ENCODE measurements at regions not wholly inside any gene's neighbourhood (a gene's known extent, or its start where the extent isn't known, plus 50 kb on each side); places are given as distances from the start of the nearest gene placed in this dataset.

GRCh38 chr2:18706001-18706400 is 116.6 kb upstream of the NT5C1B start:
- Histone ChIP-seq H3K4me1 (no peaks in the 10 kb centered on the region), H3K27me3 (no peaks in the 10 kb centered on the region), H3K36me3 (no peaks in the 10 kb centered on the region), H3K9me3 (no peaks in the 10 kb centered on the region), H3K4me3 (no peak overlapping the region), H3K27ac (no peak overlapping the region)
- FAIRE-seq = no peak
- 86 to 90% methylated on average over 2 of the region's 2 CpGs for WGBS, 2 donors
- TF ChIP-seq CTCF (IDR thresholded peaks at IDR 0.05) = no peak
- intact Hi-C loops (cut with DNase I) = no loop called here
- no peak for DNase-seq
- no peak for ATAC-seq

- no peak overlapping the region for H3K4me3 ChIP-seq
- H3K27ac ChIP-seq = no peak overlapping the region
- no peaks in the 10 kb centered on the region for H3K9me3 ChIP-seq
- ATAC-seq (no peak), FAIRE-seq (no peak), DNase-seq (no peak)
- no peak for TF ChIP-seq CTCF (IDR thresholded peaks at IDR 0.05)
- H3K4me1 ChIP-seq = no peaks in the 10 kb centered on the region
- 77 to 87% methylated on average over 2 of the region's 2 CpGs for WGBS, 2 donors
- H3K36me3 ChIP-seq = no peaks in the 10 kb centered on the region
- intact Hi-C loops (cut with DNase I) = no loop called here
- no peaks in the 10 kb centered on the region for H3K27me3 ChIP-seq
Observed at GRCh38 chr2:18704276-18704675, 114.9 kb upstream of the NT5C1B start.

- 32 to 39% methylated on average over 2 of the region's 2 CpGs for WGBS, 2 donors
- H3K27ac ChIP-seq = no peak overlapping the region
- H3K4me1 ChIP-seq = no peaks in the 10 kb centered on the region
- H3K27me3 ChIP-seq = no peaks in the 10 kb centered on the region
- no peaks in the 10 kb centered on the region for H3K36me3 ChIP-seq
- ATAC-seq (no peak), DNase-seq (no peak), FAIRE-seq (no peak)
- H3K9me3 ChIP-seq = no peaks in the 10 kb centered on the region
- H3K4me3 ChIP-seq = no peak overlapping the region
- intact Hi-C loops (cut with DNase I) = no loop called here
- no peak for TF ChIP-seq CTCF (IDR thresholded peaks at IDR 0.05)
Observed at GRCh38 chr2:18703555-18703954, 114.2 kb upstream of the NT5C1B start.

DNA sequence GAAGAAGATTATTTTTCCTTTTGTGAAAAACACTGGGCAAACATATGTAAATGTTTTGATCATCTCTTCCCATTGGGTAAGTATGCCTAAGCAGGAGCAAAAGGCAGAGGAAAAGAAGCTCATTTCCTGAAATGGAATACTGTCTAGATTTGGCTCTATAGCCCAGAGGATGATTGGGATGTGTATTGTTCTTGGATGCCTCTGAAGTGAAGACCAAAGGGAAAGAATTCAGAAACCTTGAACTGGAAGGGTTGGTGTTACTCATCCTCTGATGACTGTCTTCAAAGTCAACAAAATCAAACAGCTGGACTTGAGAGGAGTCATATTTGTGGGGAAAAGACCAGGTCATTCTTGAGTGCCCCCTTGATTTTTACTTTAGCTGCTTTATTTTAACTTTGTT is 112.6 kb upstream of the NT5C1B start:
- Histone ChIP-seq H3K36me3 (no peaks in the 10 kb centered on the region), H3K4me3 (no peak overlapping the region), H3K27ac (no peak overlapping the region), H3K9me3 (no peaks in the 10 kb centered on the region), H3K4me1 (no peaks in the 10 kb centered on the region), H3K27me3 (no peaks in the 10 kb centered on the region)
- no peak for DNase-seq
- no peak for ATAC-seq
- no peak for FAIRE-seq
- intact Hi-C loops (cut with DNase I) = no loop called here
- TF ChIP-seq CTCF (IDR thresholded peaks at IDR 0.05) = no peak

GRCh38 chr2:18701546-18701945 is 112.2 kb upstream of the NT5C1B start:
- ATAC-seq (peak in 1 of 4 donors; percentile 20), FAIRE-seq (no peak), DNase-seq (no peak)
- Histone ChIP-seq H3K27me3 (no peaks in the 10 kb centered on the region), H3K4me1 (no peaks in the 10 kb centered on the region), H3K36me3 (no peaks in the 10 kb centered on the region), H3K4me3 (no peak overlapping the region), H3K9me3 (no peaks in the 10 kb centered on the region), H3K27ac (no peak overlapping the region)
- 61 to 63% methylated on average over 2 of the region's 2 CpGs for WGBS, 2 donors
- TF ChIP-seq CTCF (IDR thresholded peaks at IDR 0.05) = no peak
- intact Hi-C loops (cut with DNase I) = no loop called here

All from pancreas (tissue), 10 donors.